ENCODE measurements at regions not wholly inside any gene's neighbourhood (a gene's known extent, or its start where the extent isn't known, plus 50 kb on each side); places are given as distances from the start of the nearest gene placed in this dataset.
A peak's percentile ranks its signal among the peaks of the same experiment; 100 is the strongest.

GRCh38 chr10:42932116-42932515 lies 144.8 kb upstream of the RET start:
- peaks cover 37 to 64% (median 48%) of the 10 kb centered on the region in 3 donors for H3K27me3 ChIP-seq (ENCODE audit: control insufficient read depth in 3 of 3, insufficient read depth in 3 of 3, low read length in 3 of 3)
- no peak overlapping the region for H3K9ac ChIP-seq (ENCODE audit: low read depth in 1 of 3, low read length in 3 of 3)
- H3K27ac ChIP-seq (ENCODE audit: low read depth, low read length) = no peak overlapping the region
- H3K4me3 ChIP-seq (ENCODE audit: low read length in 3 of 3) = no peak overlapping the region
- no peaks in the 10 kb centered on the region for H3K9me3 ChIP-seq (ENCODE audit: control insufficient read depth in 3 of 3, low read length in 3 of 3)
- H3K4me1 ChIP-seq (ENCODE audit: control insufficient read depth in 3 of 3, insufficient read depth in 3 of 3, low read length in 3 of 3) = peaks cover 5 to 10% (median 9%) of the 10 kb centered on the region in 3 donors
- no peaks in the 10 kb centered on the region for H3K36me3 ChIP-seq (ENCODE audit: control insufficient read depth in 3 of 3, insufficient read depth in 3 of 3, low read length in 3 of 3)

- Histone ChIP-seq H3K9ac (ENCODE audit: low read depth in 1 of 3, low read length in 3 of 3) (no peak overlapping the region), H3K9me3 (ENCODE audit: control insufficient read depth in 3 of 3, low read length in 3 of 3) (no peaks in the 10 kb centered on the region), H3K4me3 (ENCODE audit: low read length in 3 of 3) (peak overlapping the region in 1 of 3 donors; percentile 35), H3K4me1 (ENCODE audit: control insufficient read depth in 3 of 3, insufficient read depth in 3 of 3, low read length in 3 of 3) (peaks cover 5 to 10% (median 9%) of the 10 kb centered on the region in 3 donors), H3K36me3 (ENCODE audit: control insufficient read depth in 3 of 3, insufficient read depth in 3 of 3, low read length in 3 of 3) (no peaks in the 10 kb centered on the region), H3K27me3 (ENCODE audit: control insufficient read depth in 3 of 3, insufficient read depth in 3 of 3, low read length in 3 of 3) (peaks cover 37 to 64% (median 48%) of the 10 kb centered on the region in 3 donors), H3K27ac (ENCODE audit: low read depth, low read length) (no peak overlapping the region)
These were observed 144.0 kb upstream of the RET start for GRCh38 chr10:42932735-42933447.

DNA sequence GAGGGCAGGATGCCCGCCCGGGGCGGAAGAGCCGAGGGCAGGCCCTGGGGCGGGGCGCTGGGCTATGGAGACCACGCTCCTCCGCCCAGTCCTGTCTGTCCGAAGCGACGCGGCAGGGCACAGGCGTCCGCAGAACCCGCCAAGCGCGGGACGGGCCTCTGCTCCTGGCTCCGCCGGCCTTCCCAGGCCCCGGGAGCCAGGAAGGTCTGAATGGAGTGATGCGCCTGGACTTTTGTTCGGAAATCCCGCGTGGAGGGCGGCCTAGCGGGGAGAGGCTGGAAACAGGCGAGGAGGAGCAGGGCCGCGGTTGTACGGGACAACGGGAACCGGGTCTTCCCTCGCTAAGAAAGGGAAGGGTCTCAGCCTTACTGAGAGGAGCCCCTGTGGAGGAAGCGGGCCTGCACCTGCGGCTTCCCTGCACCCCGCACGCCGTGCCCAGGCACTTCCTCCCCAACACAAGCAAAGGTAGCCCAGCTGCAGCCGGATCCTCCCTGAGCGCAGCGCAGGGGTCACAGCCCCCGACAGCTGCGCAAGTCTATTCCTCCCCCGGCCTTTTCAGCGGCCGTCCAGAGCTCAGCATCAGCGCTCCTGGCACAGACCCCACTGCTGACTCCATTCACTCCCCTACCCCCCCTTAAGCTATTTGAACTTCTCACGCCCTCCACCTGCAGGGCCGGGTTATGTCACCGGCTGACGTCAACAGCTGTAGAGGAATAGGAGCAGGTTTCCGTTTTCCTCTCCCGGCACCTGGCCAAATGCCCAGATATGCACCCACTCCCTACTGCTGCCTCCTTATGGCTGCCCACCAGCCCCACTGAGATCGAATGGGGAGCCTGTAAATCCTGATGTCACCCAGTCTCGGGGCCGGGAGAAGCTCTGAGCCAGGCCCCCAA lies 143.2 kb upstream of the RET start:
- Histone ChIP-seq H3K4me1 (ENCODE audit: control insufficient read depth in 3 of 3, insufficient read depth in 3 of 3, low read length in 3 of 3) (peaks cover 5 to 10% (median 9%) of the 10 kb centered on the region in 3 donors), H3K4me3 (ENCODE audit: low read length in 3 of 3) (peak overlapping the region in 1 of 3 donors; percentile 35), H3K9ac (ENCODE audit: low read depth in 1 of 3, low read length in 3 of 3) (no peak overlapping the region), H3K36me3 (ENCODE audit: control insufficient read depth in 3 of 3, insufficient read depth in 3 of 3, low read length in 3 of 3) (no peaks in the 10 kb centered on the region), H3K9me3 (ENCODE audit: control insufficient read depth in 3 of 3, low read length in 3 of 3) (no peaks in the 10 kb centered on the region), H3K27ac (ENCODE audit: low read depth, low read length) (no peak overlapping the region), H3K27me3 (ENCODE audit: control insufficient read depth in 3 of 3, insufficient read depth in 3 of 3, low read length in 3 of 3) (peaks cover 37 to 64% (median 45%) of the 10 kb centered on the region in 3 donors)

DNA sequence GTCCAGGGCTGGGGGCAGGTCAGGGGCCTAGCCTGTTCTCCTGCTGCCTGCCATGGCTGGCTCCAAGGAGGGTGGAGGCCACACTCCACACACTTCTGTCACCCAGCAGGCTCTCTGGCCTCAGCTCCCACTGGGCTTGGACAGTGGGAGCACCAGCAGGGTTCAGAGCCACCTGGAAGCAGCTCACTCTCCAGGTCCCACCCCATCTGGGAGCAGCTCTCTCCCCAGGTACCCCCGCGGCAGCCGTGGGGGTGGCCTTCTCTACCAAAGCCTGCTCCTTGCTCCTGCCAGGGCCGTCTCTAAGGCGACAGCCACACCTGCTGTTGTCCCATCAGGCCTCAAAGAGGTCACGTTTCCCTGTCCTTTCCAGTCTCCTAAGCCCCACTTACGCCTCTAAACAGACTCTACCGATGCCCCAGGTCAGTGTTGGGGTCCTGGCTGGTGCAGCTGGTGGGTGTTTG lies 142.5 kb upstream of the RET start:
- no peaks in the 10 kb centered on the region for H3K36me3 ChIP-seq (ENCODE audit: control insufficient read depth in 3 of 3, insufficient read depth in 3 of 3, low read length in 3 of 3)
- H3K4me1 ChIP-seq (ENCODE audit: control insufficient read depth in 3 of 3, insufficient read depth in 3 of 3, low read length in 3 of 3) = peaks cover 5 to 10% (median 9%) of the 10 kb centered on the region in 3 donors
- peak overlapping the region in 1 of 3 donors; percentile 2 for H3K9ac ChIP-seq (ENCODE audit: low read depth in 1 of 3, low read length in 3 of 3)
- peaks cover 37 to 64% (median 45%) of the 10 kb centered on the region in 3 donors for H3K27me3 ChIP-seq (ENCODE audit: control insufficient read depth in 3 of 3, insufficient read depth in 3 of 3, low read length in 3 of 3)
- H3K4me3 ChIP-seq (ENCODE audit: low read length in 3 of 3) = no peak overlapping the region
- no peak overlapping the region for H3K27ac ChIP-seq (ENCODE audit: low read depth, low read length)
- no peaks in the 10 kb centered on the region for H3K9me3 ChIP-seq (ENCODE audit: control insufficient read depth in 3 of 3, low read length in 3 of 3)

- no peak overlapping the region for H3K9ac ChIP-seq (ENCODE audit: low read depth in 1 of 3, low read length in 3 of 3)
- no peak overlapping the region for H3K27ac ChIP-seq (ENCODE audit: low read depth, low read length)
- peaks cover 37 to 64% (median 44%) of the 10 kb centered on the region in 3 donors for H3K27me3 ChIP-seq (ENCODE audit: control insufficient read depth in 3 of 3, insufficient read depth in 3 of 3, low read length in 3 of 3)
These were observed 142.0 kb upstream of the RET start for GRCh38 chr10:42934842-42935241.

DNA sequence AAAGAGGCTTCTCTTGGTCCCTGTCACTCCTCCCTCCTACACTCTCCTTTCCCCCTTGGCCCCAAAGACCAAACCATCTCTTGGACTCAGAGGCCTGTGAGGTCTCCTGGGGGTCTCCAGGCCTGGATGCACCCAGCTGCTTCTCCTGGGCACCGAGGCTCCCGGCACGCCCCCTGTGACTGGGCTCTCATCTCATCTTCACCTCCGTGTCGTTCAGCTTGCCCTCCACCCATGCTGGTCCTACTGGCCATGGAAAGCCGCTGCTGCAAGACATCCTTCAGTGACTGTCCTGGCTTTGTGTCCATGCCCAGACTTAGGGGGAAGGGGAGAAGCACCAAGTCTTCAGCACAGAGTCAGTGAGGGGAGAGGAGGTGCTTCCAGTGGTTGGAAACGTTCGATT lies 141.4 kb upstream of the RET start:
- peaks cover 40 to 57% (median 40%) of the 10 kb centered on the region in 3 donors for H3K27me3 ChIP-seq (ENCODE audit: control insufficient read depth in 3 of 3, insufficient read depth in 3 of 3, low read length in 3 of 3)
- H3K9me3 ChIP-seq (ENCODE audit: control insufficient read depth in 3 of 3, low read length in 3 of 3) = no peaks in the 10 kb centered on the region
- H3K27ac ChIP-seq (ENCODE audit: low read depth, low read length) = no peak overlapping the region
- no peak overlapping the region for H3K9ac ChIP-seq (ENCODE audit: low read depth in 1 of 3, low read length in 3 of 3)
- H3K4me1 ChIP-seq (ENCODE audit: control insufficient read depth in 3 of 3, insufficient read depth in 3 of 3, low read length in 3 of 3) = peaks cover 5 to 10% (median 9%) of the 10 kb centered on the region in 3 donors
- H3K36me3 ChIP-seq (ENCODE audit: control insufficient read depth in 3 of 3, insufficient read depth in 3 of 3, low read length in 3 of 3) = no peaks in the 10 kb centered on the region
- no peak overlapping the region for H3K4me3 ChIP-seq (ENCODE audit: low read length in 3 of 3)

More at GRCh38 chr10:42934842-42935241, 142.0 kb upstream of the RET start:
- Histone ChIP-seq H3K4me3 (ENCODE audit: low read length in 3 of 3) (no peak overlapping the region), H3K4me1 (ENCODE audit: control insufficient read depth in 3 of 3, insufficient read depth in 3 of 3, low read length in 3 of 3) (peaks cover 5 to 10% (median 9%) of the 10 kb centered on the region in 3 donors), H3K36me3 (ENCODE audit: control insufficient read depth in 3 of 3, insufficient read depth in 3 of 3, low read length in 3 of 3) (no peaks in the 10 kb centered on the region), H3K9me3 (ENCODE audit: control insufficient read depth in 3 of 3, low read length in 3 of 3) (no peaks in the 10 kb centered on the region)

GRCh38 chr10:42936580-42936979 lies 140.3 kb upstream of the RET start:
- H3K9me3 ChIP-seq (ENCODE audit: control insufficient read depth in 3 of 3, low read length in 3 of 3) = no peaks in the 10 kb centered on the region
- no peak overlapping the region for H3K9ac ChIP-seq (ENCODE audit: low read depth in 1 of 3, low read length in 3 of 3)
- H3K4me3 ChIP-seq (ENCODE audit: low read length in 3 of 3) = no peak overlapping the region
- peaks cover 5 to 10% (median 9%) of the 10 kb centered on the region in 3 donors for H3K4me1 ChIP-seq (ENCODE audit: control insufficient read depth in 3 of 3, insufficient read depth in 3 of 3, low read length in 3 of 3)
- H3K27me3 ChIP-seq (ENCODE audit: control insufficient read depth in 3 of 3, insufficient read depth in 3 of 3, low read length in 3 of 3) = peaks cover 31 to 46% (median 33%) of the 10 kb centered on the region in 3 donors
- H3K36me3 ChIP-seq (ENCODE audit: control insufficient read depth in 3 of 3, insufficient read depth in 3 of 3, low read length in 3 of 3) = no peaks in the 10 kb centered on the region
- no peak overlapping the region for H3K27ac ChIP-seq (ENCODE audit: low read depth, low read length)

- no peaks in the 10 kb centered on the region for H3K36me3 ChIP-seq (ENCODE audit: control insufficient read depth in 3 of 3, insufficient read depth in 3 of 3, low read length in 3 of 3)
- H3K4me3 ChIP-seq (ENCODE audit: low read length in 3 of 3) = no peak overlapping the region
- no peak overlapping the region for H3K27ac ChIP-seq (ENCODE audit: low read depth, low read length)
- H3K9ac ChIP-seq (ENCODE audit: low read depth in 1 of 3, low read length in 3 of 3) = no peak overlapping the region
- no peaks in the 10 kb centered on the region for H3K9me3 ChIP-seq (ENCODE audit: control insufficient read depth in 3 of 3, low read length in 3 of 3)
- H3K27me3 ChIP-seq (ENCODE audit: control insufficient read depth in 3 of 3, insufficient read depth in 3 of 3, low read length in 3 of 3) = peaks cover 27 to 42% (median 28%) of the 10 kb centered on the region in 3 donors
- H3K4me1 ChIP-seq (ENCODE audit: control insufficient read depth in 3 of 3, insufficient read depth in 3 of 3, low read length in 3 of 3) = peaks cover 5 to 10% (median 9%) of the 10 kb centered on the region in 3 donors
These were observed 139.8 kb upstream of the RET start for GRCh38 chr10:42937048-42937447.

DNA sequence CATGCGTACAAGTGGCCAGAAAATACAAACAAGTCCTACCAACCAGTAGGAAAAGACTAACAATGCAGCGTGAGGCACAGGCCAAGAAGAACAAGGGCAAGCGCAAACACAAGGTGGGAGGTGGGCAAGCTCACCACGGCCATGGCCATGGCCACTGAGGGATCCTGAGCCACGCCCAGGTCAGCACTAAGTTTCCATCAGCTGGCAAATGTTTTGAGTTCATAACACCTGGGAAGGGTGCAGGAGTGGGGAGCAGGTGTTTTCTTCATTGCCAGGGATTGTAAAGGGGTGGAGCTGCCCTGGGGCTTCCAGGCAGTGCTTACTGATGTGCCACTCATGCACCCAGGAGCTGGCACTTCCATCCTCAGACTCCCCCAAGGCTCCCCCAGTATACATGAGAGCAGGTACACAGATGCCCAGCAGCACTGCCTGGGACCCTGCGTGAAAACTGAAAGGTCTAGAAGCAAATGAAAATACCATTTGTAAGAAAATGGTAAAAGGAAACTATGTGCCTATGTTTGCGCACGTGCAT lies 139.2 kb upstream of the RET start:
- H3K4me1 ChIP-seq (ENCODE audit: control insufficient read depth in 3 of 3, insufficient read depth in 3 of 3, low read length in 3 of 3) = peaks cover 5 to 10% (median 9%) of the 10 kb centered on the region in 3 donors
- H3K27ac ChIP-seq (ENCODE audit: low read depth, low read length) = no peak overlapping the region
- H3K36me3 ChIP-seq (ENCODE audit: control insufficient read depth in 3 of 3, insufficient read depth in 3 of 3, low read length in 3 of 3) = no peaks in the 10 kb centered on the region
- H3K9ac ChIP-seq (ENCODE audit: low read depth in 1 of 3, low read length in 3 of 3) = no peak overlapping the region
- no peak overlapping the region for H3K4me3 ChIP-seq (ENCODE audit: low read length in 3 of 3)
- peaks cover 26 to 36% (median 27%) of the 10 kb centered on the region in 3 donors for H3K27me3 ChIP-seq (ENCODE audit: control insufficient read depth in 3 of 3, insufficient read depth in 3 of 3, low read length in 3 of 3)
- H3K9me3 ChIP-seq (ENCODE audit: control insufficient read depth in 3 of 3, low read length in 3 of 3) = no peaks in the 10 kb centered on the region
